AG04449 (cell line): ENCODE measurements at regions not wholly inside any gene's neighbourhood (a gene's known extent, or its start where the extent isn't known, plus 50 kb on each side); places are given as distances from the start of the nearest gene placed in this dataset.
"Not testable (repeated sequence)": the region's sequence is repeated elsewhere in the genome, so short reads cannot be mapped to it uniquely, and the experiment has no call there.

Experiments
- CTCF ChIA-PET: fragments of 350-600 bp; formaldehyde crosslinking; extraction: SDS; loops from one replicate; lab custom pipeline; 2021; ENCODE audit warnings: antibody characterized with exemption; lab: Yijun Ruan, JAX
- POLR2A ChIA-PET: fragments of 400-600, 350-600 bp; formaldehyde crosslinking; extraction: SDS; loops from one replicate; lab custom pipeline; 2020; ENCODE audit warnings: antibody characterized with exemption, inconsistent platforms; lab: Yijun Ruan, JAX
- DNase-seq: peaks from one replicate; pipeline ENCODE4 v3.0.0-alpha.2; 2010; ENCODE audit warnings: low read depth, low spot score
- H3K4me3 ChIP-seq: 2 replicates; pipeline ENCODE4 v1.5.1; 2011; ENCODE audit warnings: low read depth, mild to moderate bottlenecking, control low read depth, low read length
- TF ChIP-seq, protein P1 (sequence below): IDR thresholded peaks from one replicate; pipeline ENCODE4 v1.5.1; 2011; ENCODE audit warnings: mild to moderate bottlenecking, moderate library complexity, low read length, control low read depth, inconsistent platforms; ENCODE audit not compliant: insufficient read depth; ENCODE audit errors: missing control alignments

GRCh38 chr5:102682101-102682647, 72.9 kb upstream of the PAM start:
- H3K4me3 ChIP-seq = no peak overlapping the region
- ChIA-PET CTCF (interaction anchor here (0.6 to 3.2 kb wide), 29 partner anchors 9 to 452 kb away, joined by 3 to 48 read pairs (median 5); partner anchors contain the start of gene PAM), POLR2A (no interaction called here)
- TF ChIP-seq, protein P1, sequence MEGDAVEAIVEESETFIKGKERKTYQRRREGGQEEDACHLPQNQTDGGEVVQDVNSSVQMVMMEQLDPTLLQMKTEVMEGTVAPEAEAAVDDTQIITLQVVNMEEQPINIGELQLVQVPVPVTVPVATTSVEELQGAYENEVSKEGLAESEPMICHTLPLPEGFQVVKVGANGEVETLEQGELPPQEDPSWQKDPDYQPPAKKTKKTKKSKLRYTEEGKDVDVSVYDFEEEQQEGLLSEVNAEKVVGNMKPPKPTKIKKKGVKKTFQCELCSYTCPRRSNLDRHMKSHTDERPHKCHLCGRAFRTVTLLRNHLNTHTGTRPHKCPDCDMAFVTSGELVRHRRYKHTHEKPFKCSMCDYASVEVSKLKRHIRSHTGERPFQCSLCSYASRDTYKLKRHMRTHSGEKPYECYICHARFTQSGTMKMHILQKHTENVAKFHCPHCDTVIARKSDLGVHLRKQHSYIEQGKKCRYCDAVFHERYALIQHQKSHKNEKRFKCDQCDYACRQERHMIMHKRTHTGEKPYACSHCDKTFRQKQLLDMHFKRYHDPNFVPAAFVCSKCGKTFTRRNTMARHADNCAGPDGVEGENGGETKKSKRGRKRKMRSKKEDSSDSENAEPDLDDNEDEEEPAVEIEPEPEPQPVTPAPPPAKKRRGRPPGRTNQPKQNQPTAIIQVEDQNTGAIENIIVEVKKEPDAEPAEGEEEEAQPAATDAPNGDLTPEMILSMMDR = no peak
- DNase-seq = no peak

GRCh38 chr5:102688076-102688475, 67.0 kb upstream of the PAM start:
- POLR2A ChIA-PET, CTCF ChIA-PET, DNase-seq, H3K4me3 ChIP-seq: not testable (repeated sequence)

GRCh38 chr5:102688581-102689342, 66.3 kb upstream of the PAM start:
- POLR2A ChIA-PET, CTCF ChIA-PET, H3K4me3 ChIP-seq, DNase-seq: not testable (repeated sequence)

- no peak for DNase-seq
- TF ChIP-seq, protein P1 = no peak
- POLR2A ChIA-PET = no interaction called here
- CTCF ChIA-PET = interaction anchor here (3.0 kb wide), 1 partner anchor 10 kb away, joined by 26 read pairs; no protein-coding TSS in a partner anchor
- no peak overlapping the region for H3K4me3 ChIP-seq
Observed at GRCh38 chr5:102690910-102691309, 64.2 kb upstream of the PAM start.

DNA sequence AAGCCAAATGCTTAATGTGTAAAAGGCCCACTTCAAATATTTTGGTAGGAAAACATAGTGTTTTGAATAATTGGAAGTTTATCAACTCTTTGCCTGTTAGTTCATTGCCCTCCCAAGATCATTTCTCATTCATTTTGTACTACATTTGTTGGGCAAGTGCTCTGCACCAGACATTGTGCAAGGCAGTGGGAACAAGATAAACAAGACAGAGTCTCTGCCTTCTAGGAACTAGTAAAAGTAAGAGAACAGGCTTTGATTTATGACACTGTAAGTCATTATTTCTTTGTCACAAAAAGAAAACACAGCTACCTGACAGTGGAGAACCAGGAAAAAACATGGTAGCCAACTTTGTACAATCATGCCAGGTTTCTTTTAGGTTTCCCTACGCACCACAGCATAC, 63.7 kb upstream of the PAM start:
- CTCF ChIA-PET = interaction anchor here (3.0 kb wide), 1 partner anchor 10 kb away, joined by 26 read pairs; no protein-coding TSS in a partner anchor
- H3K4me3 ChIP-seq = no peak overlapping the region

GRCh38 chr5:102700120-102700831, 54.8 kb upstream of the PAM start:
- TF ChIP-seq, protein P1 = no peak
- DNase-seq = no peak
- H3K4me3 ChIP-seq = no peak overlapping the region
- CTCF ChIA-PET = interaction anchor here (4.0 kb wide), 1 partner anchor 19 kb away, joined by 16 read pairs; no protein-coding TSS in a partner anchor
- POLR2A ChIA-PET = no interaction called here

More for the DNA sequence above, 63.7 kb upstream of the PAM start:
- POLR2A ChIA-PET = no interaction called here
- DNase-seq = no peak
- TF ChIP-seq, protein P1 = no peak

- ChIA-PET CTCF (no interaction called here), POLR2A (no interaction called here)
Observed at GRCh38 chr5:102700916-102701315, 54.2 kb upstream of the PAM start.

More at GRCh38 chr5:102700916-102701315, 54.2 kb upstream of the PAM start:
- no peak for DNase-seq
- TF ChIP-seq, protein P1 = no peak
- H3K4me3 ChIP-seq = no peak overlapping the region
